Gastroesophageal sphincter (tissue), 4 donors: ENCODE measurements at regions not wholly inside any gene's neighbourhood (a gene's known extent, or its start where the extent isn't known, plus 50 kb on each side); places are given as distances from the start of the nearest gene placed in this dataset.

Experiments used
- ATAC-seq: fragments of 150-250 bp; one replicate; pipeline ENCODE4 v1.9.1; 2016; ENCODE audit warnings: mild to moderate bottlenecking, moderate library complexity
- H3K27ac ChIP-seq, 4 donors: fragments of 200-600 bp; sonication (generic) in 3 of 4; 1 replicate in 3 of 4; 2 replicates in 1 of 4; pipeline ENCODE4 v1.5.1; 2016 to 2019
- H3K27me3 ChIP-seq: fragments of 200-600 bp; sonication (generic); one replicate; pipeline ENCODE4 v1.5.1; 2019
- H3K36me3 ChIP-seq, 2 donors: fragments of 200-600 bp; sonication (generic); one replicate each; pipeline ENCODE4 v1.5.1; 2019; ENCODE audit warnings: control low read depth in 1 of 2
- H3K4me1 ChIP-seq, 3 donors: fragments of 200-600 bp; sonication (generic); 1 replicate in 2 of 3; 2 replicates in 1 of 3; pipeline ENCODE4 v1.5.1; 2016 to 2019; ENCODE audit warnings: control low read depth in 2 of 3
- H3K4me3 ChIP-seq, 2 donors: fragments of 200-600 bp; sonication (generic); one replicate each; pipeline ENCODE4 v1.5.1; 2019; ENCODE audit warnings: mild to moderate bottlenecking in 1 of 2, moderate library complexity in 1 of 2
- H3K9me3 ChIP-seq, 3 donors: fragments of 200-600 bp; sonication (generic); one replicate each; pipeline ENCODE4 v1.5.1; 2017 to 2019; ENCODE audit warnings: control low read depth in 2 of 3
- EP300 ChIP-seq: sonication (generic); formaldehyde crosslinking; IDR thresholded peaks from one replicate; pipeline ENCODE4 v1.6.1; 2017; ENCODE audit warnings: antibody characterized with exemption, mild to moderate bottlenecking
- POLR2A ChIP-seq, 2 donors: fragments of 450-650 bp; IDR thresholded peaks; one replicate each; pipeline ENCODE4 v1.6.1; 2017; ENCODE audit warnings: antibody characterized with exemption in 2 of 2, mild to moderate bottlenecking in 2 of 2, moderate library complexity in 1 of 2
- POLR2AphosphoS5 ChIP-seq: sonication (generic); formaldehyde crosslinking; IDR thresholded peaks from one replicate; pipeline ENCODE4 v1.6.1; 2017; ENCODE audit warnings: antibody characterized with exemption
- WGBS, 2 donors: methylation state at CpG; one replicate each; pipeline ENCODE4 v1.1.5; 2018; ENCODE audit warnings: low coverage in 1 of 2; 5-methylcytosine and 5-hydroxymethylcytosine counted together
- TF ChIP-seq, protein P1 (sequence below), 4 experiments: fragments of 200-600 bp in 2 of 4; fragments of 450-650 bp in 2 of 4; sonication (generic) in 1 of 4; IDR thresholded peaks; one replicate each; pipeline ENCODE4 v1.5.1; 2017 to 2019; ENCODE audit warnings: antibody characterized with exemption in 4 of 4, mild to moderate bottlenecking in 2 of 4, moderate library complexity in 2 of 4

DNA sequence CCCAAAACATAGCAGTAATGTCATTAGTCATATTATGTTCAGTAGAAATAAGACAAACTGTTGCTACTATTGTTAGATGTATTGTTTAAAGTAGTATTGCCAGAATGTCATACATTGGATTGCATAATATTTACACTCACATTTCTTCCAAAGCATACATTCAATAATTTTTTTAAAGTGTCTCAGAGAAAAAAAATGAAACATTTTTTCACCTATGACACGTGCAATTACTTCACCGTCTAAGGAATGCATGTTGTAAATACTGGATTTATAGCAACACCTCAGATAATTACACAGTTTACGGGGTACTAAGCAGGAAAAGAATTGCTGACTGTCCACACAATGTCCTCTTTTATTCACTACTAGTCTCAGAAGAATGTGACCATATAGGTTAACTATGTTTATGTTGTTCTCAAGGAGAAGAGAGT lies 162.1 kb downstream of the PCDH18 start:
- 32 to 38% methylated on average over 3 of the region's 3 CpGs for WGBS, 2 donors
- H3K27ac ChIP-seq = peak overlapping the region; percentile 40 to 66 (median 57)

DNA sequence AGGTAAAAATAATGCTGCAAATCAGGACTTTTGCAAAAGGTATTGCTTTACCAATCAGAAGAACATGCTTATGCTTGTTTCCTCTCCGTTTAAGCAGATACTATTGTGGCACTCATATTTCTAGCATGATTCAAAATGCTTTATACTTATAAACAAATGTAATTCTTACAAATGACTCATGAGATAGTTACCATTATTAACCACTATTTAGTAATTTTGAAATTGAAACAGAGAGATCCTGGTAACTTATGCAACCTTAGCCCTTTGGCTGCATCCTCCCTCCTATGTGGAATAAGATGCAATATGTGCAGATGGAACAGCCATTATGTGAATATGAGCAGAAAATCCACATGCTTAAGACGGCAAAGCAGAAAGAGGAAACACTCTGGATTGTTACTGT lies 164.7 kb downstream of the PCDH18 start:
- H3K4me3 ChIP-seq = no peak overlapping the region
- H3K27ac ChIP-seq = peak overlapping the region in 3 of 4 donors; percentile 18 to 65 (median 44)
- WGBS, 2 donors = 35 to 43% methylated on average over 2 of the region's 2 CpGs
- TF ChIP-seq EP300 (no peak), POLR2A (IDR thresholded peaks at IDR 0.05) (no peak), POLR2AphosphoS5 (no peak)
- TF ChIP-seq, protein P1, sequence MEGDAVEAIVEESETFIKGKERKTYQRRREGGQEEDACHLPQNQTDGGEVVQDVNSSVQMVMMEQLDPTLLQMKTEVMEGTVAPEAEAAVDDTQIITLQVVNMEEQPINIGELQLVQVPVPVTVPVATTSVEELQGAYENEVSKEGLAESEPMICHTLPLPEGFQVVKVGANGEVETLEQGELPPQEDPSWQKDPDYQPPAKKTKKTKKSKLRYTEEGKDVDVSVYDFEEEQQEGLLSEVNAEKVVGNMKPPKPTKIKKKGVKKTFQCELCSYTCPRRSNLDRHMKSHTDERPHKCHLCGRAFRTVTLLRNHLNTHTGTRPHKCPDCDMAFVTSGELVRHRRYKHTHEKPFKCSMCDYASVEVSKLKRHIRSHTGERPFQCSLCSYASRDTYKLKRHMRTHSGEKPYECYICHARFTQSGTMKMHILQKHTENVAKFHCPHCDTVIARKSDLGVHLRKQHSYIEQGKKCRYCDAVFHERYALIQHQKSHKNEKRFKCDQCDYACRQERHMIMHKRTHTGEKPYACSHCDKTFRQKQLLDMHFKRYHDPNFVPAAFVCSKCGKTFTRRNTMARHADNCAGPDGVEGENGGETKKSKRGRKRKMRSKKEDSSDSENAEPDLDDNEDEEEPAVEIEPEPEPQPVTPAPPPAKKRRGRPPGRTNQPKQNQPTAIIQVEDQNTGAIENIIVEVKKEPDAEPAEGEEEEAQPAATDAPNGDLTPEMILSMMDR (IDR thresholded peaks at IDR 0.05) = no peak
- peaks cover 2 to 18% (median 5%) of the 10 kb centered on the region in 3 donors for H3K4me1 ChIP-seq
- H3K36me3 ChIP-seq = no peaks in the 10 kb centered on the region
- H3K9me3 ChIP-seq = no peaks in the 10 kb centered on the region
- H3K27me3 ChIP-seq = no peaks in the 10 kb centered on the region
- peak; percentile 44 for ATAC-seq

More for the DNA sequence above, 162.1 kb downstream of the PCDH18 start:
- H3K9me3 ChIP-seq = no peaks in the 10 kb centered on the region
- H3K27me3 ChIP-seq = no peaks in the 10 kb centered on the region
- ATAC-seq = peak; percentile 39
- no peak overlapping the region for H3K4me3 ChIP-seq
- TF ChIP-seq POLR2AphosphoS5 (no peak), POLR2A (IDR thresholded peaks at IDR 0.05) (no peak), EP300 (no peak)
- TF ChIP-seq, protein P1 (IDR thresholded peaks at IDR 0.05) = no peak
- peaks cover 2 to 33% (median 5%) of the 10 kb centered on the region in 3 donors for H3K4me1 ChIP-seq
- H3K36me3 ChIP-seq = no peaks in the 10 kb centered on the region

DNA sequence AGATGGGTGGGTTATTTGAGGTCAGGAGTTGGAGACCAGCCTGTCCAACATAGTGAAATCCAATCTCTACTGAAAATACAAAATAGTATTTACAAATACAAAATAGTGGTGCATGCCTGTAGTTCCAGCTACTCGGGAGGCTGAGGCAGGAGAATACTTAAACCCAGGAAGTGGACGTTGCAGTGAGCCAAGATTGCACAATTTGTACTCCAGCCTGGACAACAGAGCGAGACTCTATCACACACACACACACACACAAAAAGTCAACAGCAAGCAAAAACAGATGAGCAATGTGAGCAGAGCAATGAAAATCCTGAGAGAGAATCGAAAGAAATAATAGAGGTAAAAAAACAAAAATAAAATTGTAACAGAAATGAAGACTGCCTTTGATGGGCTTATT lies 168.8 kb downstream of the PCDH18 start:
- Histone ChIP-seq H3K27ac (peak overlapping the region in 1 of 4 donors; percentile 10), H3K27me3 (no peaks in the 10 kb centered on the region), H3K4me3 (no peak overlapping the region), H3K9me3 (no peaks in the 10 kb centered on the region), H3K4me1 (peaks cover 5 to 28% (median 10%) of the 10 kb centered on the region in 3 donors), H3K36me3 (no peaks in the 10 kb centered on the region)
- no peak for ATAC-seq
- TF ChIP-seq EP300 (no peak), POLR2A (IDR thresholded peaks at IDR 0.05) (no peak), POLR2AphosphoS5 (no peak)
- TF ChIP-seq, protein P1 (IDR thresholded peaks at IDR 0.05) = no peak
- WGBS, 2 donors = 72 to 100% methylated on average over 1 to 4 of the region's 4 CpGs

DNA sequence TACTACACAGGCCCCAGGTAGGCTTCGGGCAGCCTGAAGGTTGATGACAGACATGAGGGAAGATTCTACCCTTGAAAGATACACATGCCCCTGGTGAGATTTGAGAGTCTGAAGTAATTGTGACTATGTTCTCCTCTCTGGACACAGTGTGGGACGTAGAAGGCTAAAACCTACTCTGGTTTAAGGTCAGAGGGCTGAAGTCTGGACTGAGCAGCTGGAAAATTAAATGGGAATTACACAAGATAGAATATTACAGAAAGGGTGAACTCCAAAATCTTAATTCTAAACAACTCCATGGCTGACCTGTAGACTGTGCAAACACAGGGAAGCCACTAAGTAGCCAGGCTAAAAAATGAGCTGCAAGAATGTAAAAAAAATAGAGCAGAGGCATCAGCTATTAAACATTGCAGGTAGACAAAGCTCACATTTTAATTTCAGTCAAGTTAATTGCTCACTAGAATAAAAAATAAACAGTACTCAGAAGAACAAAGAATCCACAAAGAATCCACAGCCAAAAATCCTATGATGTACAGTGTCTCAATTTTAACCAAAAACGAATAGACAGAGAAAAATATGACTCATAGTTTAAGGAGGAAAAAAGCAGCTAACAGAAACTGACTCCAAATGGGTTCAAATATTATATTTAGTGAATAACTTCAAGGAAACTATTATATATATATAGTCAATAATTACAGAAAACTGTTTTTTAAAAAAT lies 170.4 kb downstream of the PCDH18 start:
- no peaks in the 10 kb centered on the region for H3K9me3 ChIP-seq
- no peak for ATAC-seq
- TF ChIP-seq EP300 = no peak
- no peak for TF ChIP-seq POLR2A (IDR thresholded peaks at IDR 0.05)
- TF ChIP-seq, protein P1 (IDR thresholded peaks at IDR 0.05) = no peak
- TF ChIP-seq POLR2AphosphoS5 = no peak
- 33 to 43% methylated on average over 1 to 3 of the region's 3 CpGs for WGBS, 2 donors
- H3K27ac ChIP-seq = peak overlapping the region in 3 of 4 donors; percentile 21 to 48 (median 25)
- no peaks in the 10 kb centered on the region for H3K36me3 ChIP-seq
- no peak overlapping the region for H3K4me3 ChIP-seq
- H3K27me3 ChIP-seq = no peaks in the 10 kb centered on the region
- peaks cover 0 to 28% (median 7%) of the 10 kb centered on the region in 3 donors for H3K4me1 ChIP-seq

DNA sequence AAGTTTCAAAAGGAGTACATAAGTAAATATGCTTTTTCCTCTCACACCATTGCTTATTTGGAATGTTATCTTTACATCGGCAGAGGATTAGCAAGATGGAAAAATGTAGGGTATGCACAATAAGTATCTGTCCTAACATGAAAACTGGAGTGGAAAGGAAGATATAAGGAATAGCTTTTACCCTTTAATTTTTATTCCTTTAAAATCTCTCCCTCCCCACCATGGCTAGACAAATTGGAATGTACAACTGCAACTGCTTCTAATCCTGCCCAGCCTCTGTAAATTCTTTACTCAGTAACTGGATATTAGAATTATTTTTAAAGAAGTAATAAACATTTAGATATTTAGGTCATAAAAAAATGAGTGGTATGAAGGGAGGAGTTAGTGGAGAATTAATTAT lies 171.5 kb downstream of the PCDH18 start:
- TF ChIP-seq POLR2A (IDR thresholded peaks at IDR 0.05) (no peak), POLR2AphosphoS5 (no peak), EP300 (no peak)
- TF ChIP-seq, protein P1 (IDR thresholded peaks at IDR 0.05) = no peak
- Histone ChIP-seq H3K27ac (no peak overlapping the region), H3K9me3 (no peaks in the 10 kb centered on the region), H3K4me3 (no peak overlapping the region), H3K27me3 (no peaks in the 10 kb centered on the region), H3K4me1 (peaks cover 0 to 28% (median 7%) of the 10 kb centered on the region in 3 donors), H3K36me3 (no peaks in the 10 kb centered on the region)
- no peak for ATAC-seq
- 20 to 62% methylated on average over 1 of the region's 1 CpG for WGBS, 2 donors
